GM21367 (cell line): ENCODE measurements at regions not wholly inside any gene's neighbourhood (a gene's known extent, or its start where the extent isn't known, plus 50 kb on each side); places are given as distances from the start of the nearest gene placed in this dataset.

Source experiments
- ATAC-seq: cut with Tn5 transposase; IDR thresholded peaks from one replicate; pipeline ENCODE4 v1.9.1; 2021; ENCODE audit not compliant: unreplicated experiment

DNA sequence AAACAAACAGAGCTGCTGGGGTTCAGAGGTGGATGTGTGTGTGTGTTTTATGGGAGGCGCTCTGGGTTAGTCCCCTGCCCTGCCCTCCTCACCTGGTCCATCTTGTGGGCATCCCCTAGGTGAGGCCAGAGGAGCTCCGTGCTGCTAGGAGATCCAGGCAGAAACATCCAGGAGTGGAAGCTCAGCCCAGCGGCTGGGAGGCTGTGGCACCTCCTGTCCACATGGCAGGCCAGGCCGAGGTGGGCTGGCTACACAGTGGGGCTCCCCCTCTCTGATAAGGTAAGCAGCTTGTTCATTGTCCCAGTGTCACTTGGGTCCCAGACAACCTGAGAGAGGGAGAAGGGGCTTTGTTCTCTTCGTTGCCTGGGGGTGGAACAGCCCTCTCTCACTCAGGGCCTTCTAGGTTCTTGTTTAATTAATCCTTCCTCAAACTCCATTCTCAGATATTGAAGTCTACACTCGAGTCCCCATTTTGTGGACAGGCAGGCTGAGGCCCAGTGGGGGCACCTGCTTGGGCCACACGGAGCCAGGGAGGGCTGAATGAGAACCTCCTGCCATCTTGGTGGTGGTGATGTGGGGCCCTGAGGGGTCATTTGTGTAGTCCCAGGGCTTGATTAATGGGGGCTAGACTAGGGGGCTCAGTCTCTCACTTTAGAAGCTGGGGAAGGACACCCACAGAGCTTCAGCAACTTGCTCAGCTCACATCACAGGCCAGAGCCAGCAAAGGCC, 216.8 kb upstream of the GPR26 start:
- no peak for ATAC-seq

DNA sequence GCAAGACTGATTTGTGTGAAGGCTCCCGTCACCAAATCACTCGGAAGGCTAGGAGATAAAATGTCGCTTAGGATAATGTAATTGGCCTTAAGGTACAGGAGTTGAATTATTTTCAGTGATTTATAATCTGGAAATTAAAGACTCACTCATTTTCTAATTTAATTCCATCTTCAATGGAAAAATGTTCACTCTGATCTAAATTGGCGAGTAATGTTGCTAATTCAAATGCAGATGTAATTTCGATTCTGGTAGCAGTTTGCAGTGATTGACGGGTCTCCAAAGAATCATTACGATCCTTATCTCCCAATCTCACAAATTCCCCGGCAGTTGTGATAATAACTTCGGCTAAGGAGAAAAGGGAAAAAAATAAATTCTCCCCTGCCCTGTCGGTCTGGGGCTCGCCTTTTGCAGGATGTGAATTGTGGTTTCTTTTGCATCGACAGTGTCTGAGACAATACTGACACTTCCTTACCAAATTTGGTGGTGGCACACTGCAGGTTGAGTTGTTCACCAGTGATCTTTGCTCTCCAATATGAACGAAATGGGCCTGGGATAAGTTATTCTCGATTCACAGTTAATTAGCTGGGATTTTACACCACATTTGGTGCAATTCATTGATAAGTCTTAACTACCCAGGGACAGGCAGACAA, 215.1 kb upstream of the GPR26 start:
- ATAC-seq = no peak

DNA sequence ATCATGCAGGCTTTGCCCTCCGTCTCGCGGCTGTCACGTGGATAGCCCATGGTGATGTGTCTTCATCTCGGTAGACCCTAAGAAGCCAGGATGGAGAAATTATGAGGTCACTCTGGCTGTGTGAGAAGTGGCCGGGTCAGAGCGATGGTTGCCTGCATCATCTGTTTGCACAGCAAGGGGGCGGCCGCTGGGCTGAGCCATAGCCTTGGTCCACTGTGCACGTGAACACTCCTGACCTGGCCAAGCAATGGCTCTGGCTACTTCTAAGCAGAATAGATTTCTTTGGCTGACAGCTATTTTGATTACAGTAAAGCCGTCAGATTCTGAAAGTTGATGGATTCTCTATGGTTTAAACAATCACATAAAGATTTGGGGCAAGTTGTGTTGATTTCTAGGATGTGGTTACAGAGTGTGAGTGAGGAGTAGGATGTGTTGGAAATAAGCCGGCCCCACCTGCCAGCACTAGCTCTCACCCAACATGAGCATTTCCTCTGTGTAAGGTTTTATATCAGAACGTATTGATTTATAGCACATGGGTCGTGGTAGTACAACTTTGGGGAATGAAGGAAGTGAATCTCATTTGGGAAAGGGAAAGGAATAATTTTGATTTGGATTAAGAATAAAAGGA, 214.4 kb upstream of the GPR26 start:
- ATAC-seq = no peak

DNA sequence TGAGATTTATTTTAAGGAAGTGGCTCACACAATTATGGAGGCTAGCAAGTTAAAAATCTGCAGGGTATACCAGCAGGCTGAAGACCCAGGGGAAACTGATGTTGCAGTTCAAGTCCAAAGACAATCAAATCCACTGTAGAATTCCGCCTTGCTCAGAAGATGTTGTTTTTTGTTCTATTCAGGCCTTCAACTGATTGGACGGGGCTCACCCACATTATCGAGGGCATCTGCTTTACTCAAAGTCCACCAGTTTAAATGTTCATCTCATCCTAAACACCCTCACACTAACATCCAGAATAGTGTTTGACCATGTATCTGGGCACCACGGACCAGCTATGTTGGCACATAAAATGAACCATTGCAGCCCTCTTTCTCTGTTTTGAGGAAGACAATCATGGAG, 211.2 kb upstream of the GPR26 start:
- ATAC-seq = no peak

DNA sequence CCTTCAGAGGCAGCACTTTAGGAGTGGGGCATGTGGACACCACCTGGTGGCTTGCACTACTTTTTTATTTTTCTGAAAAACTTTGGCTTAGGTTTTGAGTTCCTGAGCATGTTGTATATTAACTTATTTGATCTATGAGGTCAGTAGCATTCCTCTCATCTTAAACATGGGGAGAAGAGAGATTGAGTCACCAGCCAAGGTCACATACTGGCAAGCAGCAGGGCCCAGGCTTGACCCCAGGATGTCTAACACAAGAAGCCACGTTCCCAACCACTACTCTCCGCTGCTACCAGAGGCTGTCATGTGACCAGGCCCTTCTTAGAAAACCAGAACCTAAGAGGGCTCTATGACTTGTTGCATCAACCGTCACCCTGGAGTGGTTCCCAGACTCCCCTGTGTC, 210.3 kb upstream of the GPR26 start:
- no peak for ATAC-seq

DNA sequence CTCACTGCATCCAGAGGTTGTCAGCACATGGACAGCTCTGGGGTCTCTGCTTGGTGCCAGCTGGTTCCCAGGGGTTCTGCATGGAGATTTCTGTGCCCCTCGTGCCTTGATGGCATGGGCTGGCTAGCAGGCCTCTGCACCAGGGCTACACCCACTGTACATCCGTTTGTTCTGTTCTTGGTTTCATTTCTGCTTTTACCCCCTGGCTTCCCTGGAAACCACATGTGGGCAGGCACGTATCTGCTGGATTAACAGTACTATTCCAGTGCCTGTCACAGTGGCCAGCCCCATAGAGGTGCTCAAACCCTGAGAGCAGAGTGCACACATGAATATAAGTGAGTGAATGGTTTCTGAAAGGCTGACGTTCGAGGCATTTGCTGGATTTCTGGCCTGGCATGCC, 207.2 kb upstream of the GPR26 start:
- no peak for ATAC-seq

DNA sequence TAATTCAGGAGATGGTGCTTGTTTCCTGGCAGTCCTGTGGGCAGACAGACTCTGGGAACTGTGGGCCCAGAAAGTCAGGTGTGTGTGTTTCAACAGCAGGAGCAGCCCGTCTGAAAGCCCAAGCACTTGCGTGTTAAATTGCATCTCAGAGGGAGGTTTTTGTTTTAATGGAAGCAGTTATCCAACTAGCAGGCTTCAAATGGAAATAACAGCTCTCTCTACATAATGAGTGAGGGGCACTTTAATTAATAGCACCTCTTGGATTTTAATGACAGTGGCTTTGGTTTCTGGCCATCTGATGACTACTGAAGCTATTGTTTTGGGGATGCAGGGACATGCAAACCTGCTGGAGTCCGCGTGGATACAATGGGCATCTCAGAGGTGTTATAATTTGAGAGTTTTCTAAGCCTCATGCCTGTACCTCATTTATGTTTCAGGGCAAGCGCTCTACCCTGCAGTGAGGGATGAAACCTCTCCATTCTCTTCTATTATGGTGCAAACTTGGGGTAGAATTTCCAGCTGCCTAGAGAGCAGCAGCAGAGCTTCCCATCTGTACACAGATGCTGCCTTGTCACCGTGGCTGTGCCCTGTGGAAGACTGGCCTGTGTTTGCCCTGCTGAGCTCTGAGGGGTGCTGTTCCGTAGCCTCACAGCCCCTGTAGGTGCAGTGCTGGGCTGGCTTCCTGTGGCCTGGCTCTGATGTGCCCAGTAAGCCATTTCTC, 206.6 kb upstream of the GPR26 start:
- ATAC-seq = no peak

DNA sequence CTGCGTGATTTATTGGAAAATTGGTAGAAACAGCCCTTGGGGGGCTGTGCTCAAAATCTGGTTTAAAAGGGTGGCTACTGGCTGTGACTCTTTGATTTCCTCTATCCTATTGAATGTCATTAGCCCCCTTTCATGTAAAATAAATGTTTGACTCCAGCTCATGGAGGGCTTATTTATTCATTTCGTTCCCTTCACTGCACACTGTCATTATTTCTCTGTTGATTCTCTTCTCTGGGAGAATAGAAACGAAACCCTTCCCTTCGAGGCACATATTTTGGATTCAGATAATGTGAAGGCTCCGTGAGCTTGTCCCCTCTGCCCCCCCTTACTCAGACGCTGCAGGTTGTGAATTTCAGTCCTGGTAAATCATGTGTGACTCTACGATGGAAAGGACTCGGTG, 203.9 kb upstream of the GPR26 start:
- no peak for ATAC-seq

DNA sequence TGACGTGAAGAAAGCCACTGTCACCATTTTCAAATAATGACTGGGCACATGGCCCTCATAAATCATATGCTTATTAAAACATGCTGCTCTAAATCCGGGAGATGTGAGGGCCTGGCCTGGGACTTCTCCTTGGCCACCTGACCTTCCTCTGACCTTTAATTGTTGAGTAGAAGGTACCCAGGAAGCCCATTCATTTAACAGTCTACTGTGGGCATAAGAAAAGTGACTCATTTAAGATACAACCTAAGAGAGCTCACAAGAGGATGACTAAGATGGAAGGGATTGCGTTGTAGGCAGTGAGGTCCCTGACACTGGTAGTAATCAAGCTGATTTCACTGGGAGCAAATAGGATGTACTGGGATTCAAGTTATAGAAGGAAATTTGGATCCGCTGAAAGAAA, 203.4 kb upstream of the GPR26 start:
- ATAC-seq = no peak

DNA sequence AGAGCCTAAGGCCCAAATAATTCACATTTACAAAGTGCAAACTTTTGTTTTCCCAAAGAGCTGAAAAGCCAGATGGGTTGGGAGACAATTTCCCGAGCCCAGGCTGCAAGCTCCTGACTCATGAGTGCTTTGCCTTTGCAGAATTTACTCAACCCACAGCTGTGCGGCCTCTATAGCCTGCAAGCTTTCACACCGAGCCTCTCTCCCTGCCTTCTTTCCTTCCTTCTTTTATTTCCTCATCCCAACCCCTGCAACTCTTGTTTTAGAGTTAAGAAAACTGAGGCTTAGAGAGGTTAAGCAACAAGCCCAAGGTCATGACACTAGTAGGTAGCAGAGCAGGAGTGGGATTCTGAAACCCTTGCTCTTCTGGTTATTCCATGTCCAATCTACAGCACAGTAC, 203.0 kb upstream of the GPR26 start:
- ATAC-seq = no peak

DNA sequence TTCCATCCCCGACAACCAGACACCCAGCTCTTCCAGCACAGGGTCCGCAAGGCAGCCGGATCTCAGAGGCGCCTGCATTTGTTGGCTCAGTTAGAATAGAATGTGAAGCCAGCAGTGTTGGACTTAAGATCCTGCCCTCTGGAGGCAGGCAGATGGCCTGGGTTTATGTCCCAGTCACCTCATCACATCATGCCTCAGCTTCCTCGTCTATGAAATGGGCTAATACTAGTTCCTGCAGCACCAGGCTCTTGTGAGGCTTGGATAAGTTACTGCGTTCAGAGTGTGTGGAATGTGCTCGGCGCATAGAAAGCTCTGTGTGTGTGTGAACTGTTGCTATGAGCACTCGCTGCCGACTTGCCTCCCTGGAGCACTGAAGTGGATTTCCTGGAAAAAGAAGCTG, 202.5 kb upstream of the GPR26 start:
- ATAC-seq = no peak

DNA sequence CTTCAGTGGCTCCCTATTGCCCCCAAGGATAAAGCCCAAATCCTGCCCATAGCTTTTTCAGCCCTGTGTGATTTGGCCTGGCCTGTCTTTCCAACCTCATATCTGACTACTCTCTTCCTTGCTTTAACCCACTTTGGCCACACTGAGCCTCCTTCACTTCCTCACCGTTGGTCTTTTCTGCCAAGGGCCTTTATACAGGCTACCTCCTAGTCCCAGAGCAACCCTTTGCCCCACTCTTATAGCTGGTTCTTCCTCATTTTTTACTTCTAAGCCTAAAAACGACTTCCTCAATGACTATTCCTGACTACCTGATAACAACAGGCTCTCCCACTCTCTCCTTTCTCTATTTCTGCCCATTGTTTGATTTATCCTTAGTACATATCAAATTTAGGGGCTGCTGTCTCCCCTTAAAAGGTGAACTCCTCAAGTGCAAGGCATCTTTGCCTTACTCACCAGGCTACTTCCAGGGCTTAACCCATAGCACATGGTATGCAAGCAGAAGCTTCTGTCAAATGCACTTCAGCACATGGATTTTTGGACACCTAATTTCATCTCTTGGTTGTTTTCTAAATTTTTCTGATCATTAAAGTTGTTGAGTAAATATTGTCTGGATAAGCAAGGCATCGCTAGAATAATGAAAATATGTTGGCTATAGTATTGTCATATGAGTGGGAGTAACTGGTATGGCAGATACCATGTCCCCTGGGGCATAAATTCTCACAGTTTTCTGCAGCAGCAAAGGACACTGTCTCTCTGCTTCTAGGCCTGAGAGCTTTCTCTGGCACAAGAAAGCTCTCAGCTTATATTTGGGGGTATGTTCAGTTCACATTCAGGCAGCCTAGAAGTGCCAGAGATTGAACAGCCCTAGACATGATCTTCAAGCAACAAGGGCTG, 201.5 kb upstream of the GPR26 start:
- ATAC-seq = no peak

DNA sequence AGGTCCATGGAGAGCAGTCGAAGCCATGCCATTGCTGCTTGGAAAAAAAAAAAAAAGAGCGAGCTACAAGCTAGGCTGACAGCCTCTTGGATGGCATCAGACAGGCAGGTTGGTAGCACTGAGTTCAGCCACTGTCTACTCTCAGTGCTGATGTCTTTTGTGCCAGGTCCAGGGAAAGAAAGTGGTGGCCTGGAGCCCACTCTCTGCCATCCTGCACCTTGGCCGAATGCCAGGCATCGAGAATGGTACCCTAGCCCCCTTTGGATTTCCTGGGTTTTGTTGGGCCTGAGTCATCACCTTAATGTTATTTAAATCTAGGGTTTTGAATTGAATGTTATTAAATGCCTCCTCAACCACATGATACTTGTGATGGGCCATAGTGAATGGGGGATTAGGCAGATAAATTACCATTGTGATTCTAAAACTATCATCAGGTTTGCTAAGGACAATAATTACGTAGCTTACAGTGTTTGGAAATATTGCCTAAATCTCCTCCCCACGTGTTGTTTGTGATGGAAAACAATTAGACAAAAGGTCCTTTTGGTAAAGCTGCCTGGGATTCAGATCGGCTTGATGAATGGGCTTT, 195.7 kb upstream of the GPR26 start:
- no peak for ATAC-seq

DNA sequence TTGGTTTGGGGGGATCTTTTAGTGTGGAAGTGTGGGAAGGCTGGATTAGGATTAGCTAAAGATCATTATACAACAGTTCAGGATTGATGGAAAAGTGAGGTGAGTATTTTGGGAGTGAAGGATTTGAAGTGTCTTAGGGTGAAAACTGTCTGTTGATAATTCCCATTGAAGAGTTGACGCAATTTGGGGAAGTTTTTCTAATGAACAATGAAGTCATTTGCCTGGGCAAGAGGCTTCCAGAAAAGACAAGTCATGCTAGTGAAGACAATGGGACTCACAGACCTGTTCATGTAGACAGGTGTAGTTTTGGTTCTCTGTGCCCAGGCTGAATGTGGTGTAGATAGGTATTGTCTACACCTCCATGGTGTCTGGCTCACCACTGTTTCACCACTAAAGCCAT, 194.3 kb upstream of the GPR26 start:
- ATAC-seq = no peak

DNA sequence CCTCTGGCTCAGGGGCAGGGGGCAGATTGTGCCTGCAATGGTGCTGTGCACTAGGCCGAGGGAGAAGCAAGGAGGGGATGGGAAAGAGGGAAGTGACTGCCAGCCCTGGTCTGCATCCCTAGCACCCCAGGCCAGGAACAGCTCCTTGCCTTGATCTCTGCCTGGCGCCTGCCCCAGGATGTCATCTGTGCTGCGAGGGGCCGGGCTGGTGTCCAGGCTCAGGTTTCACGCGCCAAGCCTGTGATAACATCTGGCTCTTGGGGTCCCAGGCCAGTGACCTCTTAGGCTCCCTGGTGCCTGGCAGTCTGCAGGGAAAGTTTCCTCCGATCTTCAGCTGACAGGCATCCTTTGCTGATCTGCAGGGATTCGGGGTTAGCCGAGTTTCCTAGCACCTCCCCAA, 193.5 kb upstream of the GPR26 start:
- no peak for ATAC-seq

DNA sequence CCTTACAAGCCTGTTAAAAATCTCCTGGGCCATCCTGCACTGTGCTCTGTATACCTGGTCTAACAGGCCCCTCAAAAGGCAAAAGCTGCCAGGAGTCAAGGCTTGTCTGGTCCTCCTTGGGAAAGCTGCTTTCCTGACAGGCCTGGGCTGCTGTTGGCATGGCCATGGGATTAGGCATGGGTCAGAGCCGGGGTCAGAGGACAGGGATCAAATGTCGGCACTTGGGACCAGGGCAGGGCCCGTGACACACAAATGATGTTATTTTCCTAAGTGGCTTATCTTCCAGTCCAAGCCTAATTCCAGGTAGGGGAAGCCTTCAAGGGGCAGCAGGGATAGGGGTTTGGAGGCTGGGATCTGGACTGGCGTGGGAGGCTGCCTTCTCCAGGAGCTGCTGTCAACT, 191.5 kb upstream of the GPR26 start:
- no peak for ATAC-seq

DNA sequence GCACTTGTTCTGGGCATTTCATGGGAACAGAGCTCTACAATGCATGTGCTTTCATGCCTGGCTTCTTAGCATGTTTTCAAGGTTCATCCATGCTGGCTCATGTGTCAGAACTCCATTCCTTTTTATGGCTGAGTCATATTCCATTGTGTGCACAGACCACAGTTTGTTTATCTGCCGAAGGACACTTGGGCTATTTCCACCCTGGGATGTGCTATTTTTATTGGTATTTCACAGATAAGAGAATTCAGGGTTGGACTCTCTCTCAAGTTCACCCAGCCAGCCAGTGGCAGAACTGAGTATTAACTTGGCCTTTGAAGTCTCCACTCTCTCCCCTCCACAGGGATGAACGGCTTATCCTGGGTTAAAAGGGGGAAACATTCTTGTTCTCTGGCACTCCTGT, 190.7 kb upstream of the GPR26 start:
- ATAC-seq = no peak

DNA sequence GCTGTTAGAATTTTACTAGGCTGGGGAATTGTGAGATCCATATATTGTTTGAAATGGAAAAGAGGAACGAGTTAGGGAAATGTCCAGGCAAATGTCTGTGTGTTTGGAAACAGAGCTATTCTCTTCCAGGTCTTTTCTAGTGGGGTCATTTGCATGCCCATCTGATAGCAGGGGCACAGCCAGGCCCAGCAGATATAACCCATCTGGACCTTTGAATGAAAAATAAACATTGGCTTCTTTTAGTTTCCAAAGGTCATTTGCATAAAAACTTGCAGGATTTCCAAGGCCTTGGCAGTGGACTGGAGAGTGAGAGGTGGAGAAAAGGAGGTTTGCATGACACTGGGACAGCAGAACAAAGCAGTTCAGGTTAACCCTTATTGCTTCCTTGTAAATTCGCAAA, 188.0 kb upstream of the GPR26 start:
- ATAC-seq = no peak

DNA sequence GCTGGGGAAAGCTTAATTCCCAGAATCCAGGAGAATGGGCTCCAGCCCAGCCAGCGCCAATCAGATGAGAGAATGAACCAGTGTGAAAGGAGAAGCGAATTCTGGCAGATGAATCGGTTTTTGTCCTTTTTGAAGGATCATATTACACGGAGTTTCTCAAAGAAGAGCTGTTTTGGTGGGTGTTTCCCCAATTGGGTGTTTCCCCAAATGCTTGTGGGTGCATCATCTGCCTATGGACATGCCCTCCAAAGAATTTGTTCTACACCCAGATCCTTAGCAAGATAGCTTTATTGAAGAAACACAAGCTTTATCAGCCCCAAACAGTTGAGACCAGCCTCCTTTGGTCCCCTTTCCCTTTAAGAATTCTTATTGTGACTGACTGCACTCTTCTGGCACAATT, 186.5 kb upstream of the GPR26 start:
- no peak for ATAC-seq

DNA sequence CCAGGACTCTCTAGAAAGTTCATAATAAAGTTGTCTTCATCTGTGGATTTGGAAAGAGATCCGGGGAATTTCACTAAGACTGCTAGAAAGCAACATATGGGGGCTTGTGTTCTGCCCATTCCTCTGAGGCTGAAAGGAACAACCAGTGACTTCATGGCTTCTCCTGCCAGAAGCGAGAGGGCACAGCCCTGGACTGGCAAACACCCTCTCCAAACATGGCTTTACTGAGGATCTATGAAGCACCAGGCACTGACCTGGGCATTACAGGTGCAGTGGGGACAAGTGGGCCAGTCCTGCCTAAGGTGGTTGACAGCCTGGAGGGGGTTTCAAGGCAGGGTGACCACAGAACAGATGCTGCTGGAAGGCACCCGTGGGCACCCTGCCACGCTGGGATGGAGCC, 185.8 kb upstream of the GPR26 start:
- no peak for ATAC-seq

DNA sequence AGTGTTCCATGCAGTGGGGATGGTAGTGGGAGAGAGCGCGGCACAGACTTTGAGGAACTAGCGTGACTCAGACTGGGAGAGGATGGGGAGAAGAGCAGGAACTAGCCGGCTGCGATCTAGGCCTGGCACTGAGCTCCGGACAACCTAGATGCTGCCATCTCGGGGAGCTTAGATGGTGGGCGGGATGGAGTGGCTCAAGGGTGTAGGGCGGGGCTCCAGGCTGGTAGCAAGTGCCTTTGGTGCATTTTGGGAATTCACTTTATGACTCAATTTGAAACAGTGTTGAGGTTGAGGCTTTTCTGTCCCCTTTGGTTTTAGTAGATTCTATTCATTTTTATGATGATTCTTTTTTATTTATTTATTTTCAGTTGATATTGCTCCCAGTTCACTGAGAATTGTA, 185.3 kb upstream of the GPR26 start:
- ATAC-seq = no peak
